Hepatocyte (in vitro differentiated cells): ENCODE measurements at regions not wholly inside any gene's neighbourhood (a gene's known extent, or its start where the extent isn't known, plus 50 kb on each side); places are given as distances from the start of the nearest gene placed in this dataset.

Experiments
- DNase-seq: peaks from one replicate; pipeline ENCODE4 v3.0.0-alpha.2; 2016; ENCODE audit warnings: low spot score
- H2AFZ ChIP-seq: fragments of 200-600 bp; sonication (generic); 2 replicates; pipeline ENCODE4 v1.6.0; 2016; ENCODE audit warnings: antibody characterized with exemption, mild to moderate bottlenecking
- H3K27ac ChIP-seq: fragments of 200-600 bp; sonication (generic); 2 replicates; pipeline ENCODE4 v1.5.1; 2016; ENCODE audit warnings: mild to moderate bottlenecking
- H3K27me3 ChIP-seq: fragments of 200-600 bp; sonication (generic); 2 replicates; pipeline ENCODE4 v1.6.1; 2016
- H3K36me3 ChIP-seq: fragments of 200-600 bp; sonication (generic); replicated peaks from 2 replicates; pipeline ENCODE4 v1.5.1; 2016; ENCODE audit warnings: low read depth; ENCODE audit not compliant: insufficient read depth
- H3K4me1 ChIP-seq: fragments of 200-600 bp; sonication (generic); 2 replicates; pipeline ENCODE4 v1.5.1; 2016; ENCODE audit warnings: mild to moderate bottlenecking, moderate library complexity; ENCODE audit not compliant: insufficient read depth
- H3K4me2 ChIP-seq: fragments of 200-600 bp; sonication (generic); 2 replicates; pipeline ENCODE4 v1.6.0; 2016
- H3K4me3 ChIP-seq: fragments of 200-600 bp; sonication (generic); 2 replicates; pipeline ENCODE4 v1.5.1; 2016; ENCODE audit warnings: mild to moderate bottlenecking
- H3K79me2 ChIP-seq: fragments of 200-600 bp; sonication (generic); 2 replicates; pipeline ENCODE4 v1.6.0; 2017; ENCODE audit warnings: mild to moderate bottlenecking
- H3K9me2 ChIP-seq: fragments of 200-600 bp; sonication (generic); replicated peaks from 2 replicates; pipeline ENCODE4 v1.6.0; 2017; ENCODE audit warnings: mild to moderate bottlenecking; ENCODE audit not compliant: insufficient read depth
- H3K9me3 ChIP-seq: fragments of 200-600 bp; sonication (generic); 2 replicates; pipeline ENCODE4 v1.5.1; 2016; ENCODE audit warnings: low read depth, mild to moderate bottlenecking
- H4K20me1 ChIP-seq: fragments of 200-600 bp; sonication (generic); 2 replicates; pipeline ENCODE4 v1.6.0; 2016; ENCODE audit warnings: mild to moderate bottlenecking; ENCODE audit not compliant: insufficient read depth, poor library complexity, severe bottlenecking
- EZH2 ChIP-seq: fragments of 200-600 bp; sonication (generic); IDR thresholded peaks from 2 replicates; pipeline ENCODE4 v1.6.1; 2016; ENCODE audit warnings: antibody characterized with exemption, mild to moderate bottlenecking, borderline replicate concordance
- EZH2phosphoT487 ChIP-seq: fragments of 200-600 bp; sonication (generic); IDR thresholded peaks from one replicate; pipeline ENCODE4 v1.6.1; 2018; ENCODE audit warnings: antibody characterized with exemption, mild to moderate bottlenecking, low read depth, moderate library complexity; ENCODE audit not compliant: unreplicated experiment, severe bottlenecking
- WGBS: methylation state at CpG from one replicate; pipeline ENCODE4 v1.1.6; 2016; ENCODE audit warnings: low lambda C conversion rate; ENCODE audit errors: missing lambda C conversion rate; 5-methylcytosine and 5-hydroxymethylcytosine counted together
- TF ChIP-seq, protein P1 (sequence below): fragments of 200-600 bp; sonication (generic); IDR thresholded peaks from 2 replicates; pipeline ENCODE4 v1.5.1; 2016; ENCODE audit warnings: antibody characterized with exemption, mild to moderate bottlenecking; ENCODE audit not compliant: poor library complexity

DNA sequence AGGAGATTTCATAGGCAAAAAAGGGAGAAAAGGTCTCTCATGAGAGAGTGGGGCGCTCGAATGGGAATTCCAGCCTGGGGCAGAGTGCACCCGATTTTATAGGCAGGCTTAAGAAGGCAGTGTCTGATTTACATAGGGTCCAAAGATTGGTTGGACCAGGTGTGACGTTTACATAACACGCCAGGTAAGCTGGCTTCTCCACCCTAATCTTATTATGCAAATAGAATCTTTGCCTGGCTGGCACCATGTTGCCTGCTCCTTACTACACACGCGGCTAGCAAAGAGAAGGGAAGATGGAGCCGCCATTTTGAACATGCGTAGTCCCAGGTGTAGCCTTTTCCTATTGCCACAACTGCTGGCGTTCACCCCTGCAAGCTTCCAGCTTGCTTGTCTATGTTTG lies 103.7 kb downstream of the SLC16A1 start:
- no peaks in the 10 kb centered on the region for H3K9me2 ChIP-seq
- H3K9me3 ChIP-seq, result no peaks in the 10 kb centered on the region
- TF ChIP-seq EZH2phosphoT487 (no peak), EZH2 (no peak)
- TF ChIP-seq, protein P1, sequence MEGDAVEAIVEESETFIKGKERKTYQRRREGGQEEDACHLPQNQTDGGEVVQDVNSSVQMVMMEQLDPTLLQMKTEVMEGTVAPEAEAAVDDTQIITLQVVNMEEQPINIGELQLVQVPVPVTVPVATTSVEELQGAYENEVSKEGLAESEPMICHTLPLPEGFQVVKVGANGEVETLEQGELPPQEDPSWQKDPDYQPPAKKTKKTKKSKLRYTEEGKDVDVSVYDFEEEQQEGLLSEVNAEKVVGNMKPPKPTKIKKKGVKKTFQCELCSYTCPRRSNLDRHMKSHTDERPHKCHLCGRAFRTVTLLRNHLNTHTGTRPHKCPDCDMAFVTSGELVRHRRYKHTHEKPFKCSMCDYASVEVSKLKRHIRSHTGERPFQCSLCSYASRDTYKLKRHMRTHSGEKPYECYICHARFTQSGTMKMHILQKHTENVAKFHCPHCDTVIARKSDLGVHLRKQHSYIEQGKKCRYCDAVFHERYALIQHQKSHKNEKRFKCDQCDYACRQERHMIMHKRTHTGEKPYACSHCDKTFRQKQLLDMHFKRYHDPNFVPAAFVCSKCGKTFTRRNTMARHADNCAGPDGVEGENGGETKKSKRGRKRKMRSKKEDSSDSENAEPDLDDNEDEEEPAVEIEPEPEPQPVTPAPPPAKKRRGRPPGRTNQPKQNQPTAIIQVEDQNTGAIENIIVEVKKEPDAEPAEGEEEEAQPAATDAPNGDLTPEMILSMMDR, result no peak
- H3K27me3 ChIP-seq, result no peaks in the 10 kb centered on the region
- H4K20me1 ChIP-seq, result no peaks in the 10 kb centered on the region
- no peaks in the 10 kb centered on the region for H3K79me2 ChIP-seq
- peak overlapping the region; percentile 33 for H3K4me2 ChIP-seq
- no peak overlapping the region for H2AFZ ChIP-seq
- H3K36me3 ChIP-seq, result no peaks in the 10 kb centered on the region
- no peak overlapping the region for H3K27ac ChIP-seq
- no peak overlapping the region for H3K4me3 ChIP-seq
- no peaks in the 10 kb centered on the region for H3K4me1 ChIP-seq
- WGBS, result 82% methylated on average over 10 of the region's 10 CpGs
- DNase-seq, result peak; percentile 20

DNA sequence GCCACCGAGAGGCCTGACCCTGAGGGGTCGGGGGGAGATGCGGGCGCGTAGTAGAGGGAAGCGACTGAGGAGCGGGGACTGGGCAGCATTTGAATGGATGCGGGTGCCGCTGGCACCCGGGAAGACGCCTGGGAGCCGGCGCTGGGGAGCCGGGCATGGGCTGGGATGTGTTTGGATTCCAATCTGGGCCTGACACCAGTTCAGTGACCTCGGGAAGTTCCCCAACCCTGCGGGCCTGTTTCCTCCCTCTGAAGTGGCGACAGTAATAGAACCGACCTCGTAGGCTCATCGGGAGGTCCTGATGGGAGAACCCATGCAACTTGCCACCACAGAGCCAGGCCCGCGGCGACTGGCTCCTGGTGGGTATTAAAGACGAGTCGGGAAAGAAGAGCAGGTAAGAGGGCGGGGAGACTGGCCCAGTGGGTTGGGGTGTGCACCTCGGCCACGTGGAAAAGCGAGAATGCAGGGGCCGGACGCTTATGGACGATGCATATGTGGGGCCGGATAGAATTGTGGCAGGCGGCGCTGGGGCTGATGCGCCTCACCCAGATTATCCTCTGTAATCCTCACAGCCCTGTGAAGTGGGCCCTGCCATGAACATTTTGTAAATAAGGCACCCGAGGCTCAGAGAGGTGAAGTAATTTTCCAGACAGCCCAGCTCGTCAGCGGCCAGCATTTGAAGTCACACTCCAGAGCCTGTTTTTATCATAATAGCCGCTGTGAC lies 105.8 kb downstream of the SLC16A1 start:
- H3K36me3 ChIP-seq, result no peaks in the 10 kb centered on the region
- H3K9me3 ChIP-seq, result no peaks in the 10 kb centered on the region
- TF ChIP-seq EZH2 (no peak), EZH2phosphoT487 (no peak)
- TF ChIP-seq, protein P1, result no peak
- H3K27ac ChIP-seq, result no peak overlapping the region
- no peaks in the 10 kb centered on the region for H3K27me3 ChIP-seq
- no peaks in the 10 kb centered on the region for H3K4me1 ChIP-seq
- H2AFZ ChIP-seq, result peak overlapping the region; percentile 99
- peak overlapping the region; percentile 100 for H3K4me2 ChIP-seq
- WGBS, result 44% methylated on average over 31 of the region's 40 CpGs
- H3K9me2 ChIP-seq, result no peaks in the 10 kb centered on the region
- no peak for DNase-seq
- no peaks in the 10 kb centered on the region for H4K20me1 ChIP-seq
- peak overlapping the region; percentile 56 for H3K4me3 ChIP-seq
- no peaks in the 10 kb centered on the region for H3K79me2 ChIP-seq

DNA sequence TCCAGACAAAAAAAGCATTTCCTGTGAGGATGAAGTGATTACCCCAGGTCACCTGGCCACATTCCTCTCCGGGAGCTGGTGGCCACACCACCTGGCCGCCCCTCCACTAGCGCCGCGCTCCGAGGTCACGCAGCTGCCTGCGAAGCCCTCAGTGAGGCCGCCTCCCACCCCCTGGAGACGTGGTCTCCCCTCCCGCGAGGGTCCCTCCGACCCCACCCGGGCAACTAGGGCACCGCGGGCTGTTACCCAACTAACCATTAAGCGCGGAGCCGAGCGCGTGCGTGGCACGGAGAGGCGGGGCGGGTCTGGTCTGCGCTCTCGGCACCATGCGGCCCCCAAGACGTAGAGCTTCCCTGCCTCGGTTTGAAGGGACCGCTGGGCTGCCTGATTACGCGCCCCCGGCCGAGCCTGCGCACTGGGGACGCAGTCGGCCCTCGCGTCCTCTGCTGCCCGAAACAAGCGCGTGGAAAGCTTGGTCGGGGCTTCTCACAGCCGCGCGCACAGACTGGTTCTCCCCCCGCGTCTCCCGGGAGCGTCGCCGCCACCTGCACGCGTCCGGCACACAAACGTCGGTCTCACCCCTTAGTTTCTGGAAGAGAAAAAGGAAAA lies 106.5 kb downstream of the SLC16A1 start:
- no peaks in the 10 kb centered on the region for H3K36me3 ChIP-seq
- peak; percentile 70 for DNase-seq
- WGBS, result 15% methylated on average over 57 of the region's 58 CpGs
- H4K20me1 ChIP-seq, result no peaks in the 10 kb centered on the region
- H3K79me2 ChIP-seq, result no peaks in the 10 kb centered on the region
- peak overlapping the region; percentile 99 for H2AFZ ChIP-seq
- peak overlapping the region; percentile 56 for H3K4me3 ChIP-seq
- no peaks in the 10 kb centered on the region for H3K27me3 ChIP-seq
- H3K4me1 ChIP-seq, result no peaks in the 10 kb centered on the region
- TF ChIP-seq, protein P1, result no peak
- TF ChIP-seq EZH2phosphoT487, result no peak
- TF ChIP-seq EZH2, result no peak
- no peak overlapping the region for H3K27ac ChIP-seq
- peak overlapping the region; percentile 100 for H3K4me2 ChIP-seq
- no peaks in the 10 kb centered on the region for H3K9me2 ChIP-seq
- no peaks in the 10 kb centered on the region for H3K9me3 ChIP-seq
